Suprapubic skin (tissue), 4 donors: ENCODE measurements at regions not wholly inside any gene's neighbourhood (a gene's known extent, or its start where the extent isn't known, plus 50 kb on each side); places are given as distances from the start of the nearest gene placed in this dataset.

Experiments used
- DNase-seq, 2 donors: peaks; one replicate each; pipeline ENCODE4 v3.0.0-alpha.2; 2019; ENCODE audit warnings: low spot score in 2 of 2
- H3K27ac ChIP-seq: fragments of 200-600 bp; sonication (generic); one replicate; pipeline ENCODE4 v1.5.1; 2019
- H3K27me3 ChIP-seq: fragments of 200-600 bp; sonication (generic); one replicate; pipeline ENCODE4 v1.5.1; 2019
- H3K36me3 ChIP-seq: fragments of 200-600 bp; sonication (generic); one replicate; pipeline ENCODE4 v1.5.1; 2019
- H3K4me1 ChIP-seq: fragments of 200-600 bp; sonication (generic); one replicate; pipeline ENCODE4 v1.5.1; 2019
- H3K4me3 ChIP-seq: fragments of 200-600 bp; sonication (generic); one replicate; pipeline ENCODE4 v1.5.1; 2019; ENCODE audit warnings: mild to moderate bottlenecking
- H3K9me3 ChIP-seq: fragments of 200-600 bp; sonication (generic); one replicate; pipeline ENCODE4 v1.5.1; 2019
- EP300 ChIP-seq: sonication (generic); formaldehyde crosslinking; IDR thresholded peaks from one replicate; pipeline ENCODE4 v1.6.1; 2017; ENCODE audit warnings: antibody characterized with exemption
- POLR2A ChIP-seq, 2 donors: fragments of 450-650 bp; IDR thresholded peaks; one replicate each; pipeline ENCODE4 v1.6.1; 2017; ENCODE audit warnings: antibody characterized with exemption in 2 of 2, mild to moderate bottlenecking in 2 of 2, moderate library complexity in 2 of 2
- POLR2AphosphoS5 ChIP-seq, 3 donors: sonication (generic); formaldehyde crosslinking; IDR thresholded peaks; one replicate each; pipeline ENCODE4 v1.6.1; 2017; ENCODE audit warnings: antibody characterized with exemption in 3 of 3
- WGBS: methylation state at CpG from one replicate; pipeline ENCODE4 v1.1.5; 2018; 5-methylcytosine and 5-hydroxymethylcytosine counted together
- TF ChIP-seq, protein P1 (sequence below), 2 donors: fragments of 200-600 bp in 1 of 2; fragments of 450-650 bp in 1 of 2; sonication (generic) in 1 of 2; IDR thresholded peaks; one replicate each; pipeline ENCODE4 v1.5.1; 2016 to 2019; ENCODE audit warnings: antibody characterized with exemption in 2 of 2, mild to moderate bottlenecking in 1 of 2, moderate library complexity in 1 of 2

DNA sequence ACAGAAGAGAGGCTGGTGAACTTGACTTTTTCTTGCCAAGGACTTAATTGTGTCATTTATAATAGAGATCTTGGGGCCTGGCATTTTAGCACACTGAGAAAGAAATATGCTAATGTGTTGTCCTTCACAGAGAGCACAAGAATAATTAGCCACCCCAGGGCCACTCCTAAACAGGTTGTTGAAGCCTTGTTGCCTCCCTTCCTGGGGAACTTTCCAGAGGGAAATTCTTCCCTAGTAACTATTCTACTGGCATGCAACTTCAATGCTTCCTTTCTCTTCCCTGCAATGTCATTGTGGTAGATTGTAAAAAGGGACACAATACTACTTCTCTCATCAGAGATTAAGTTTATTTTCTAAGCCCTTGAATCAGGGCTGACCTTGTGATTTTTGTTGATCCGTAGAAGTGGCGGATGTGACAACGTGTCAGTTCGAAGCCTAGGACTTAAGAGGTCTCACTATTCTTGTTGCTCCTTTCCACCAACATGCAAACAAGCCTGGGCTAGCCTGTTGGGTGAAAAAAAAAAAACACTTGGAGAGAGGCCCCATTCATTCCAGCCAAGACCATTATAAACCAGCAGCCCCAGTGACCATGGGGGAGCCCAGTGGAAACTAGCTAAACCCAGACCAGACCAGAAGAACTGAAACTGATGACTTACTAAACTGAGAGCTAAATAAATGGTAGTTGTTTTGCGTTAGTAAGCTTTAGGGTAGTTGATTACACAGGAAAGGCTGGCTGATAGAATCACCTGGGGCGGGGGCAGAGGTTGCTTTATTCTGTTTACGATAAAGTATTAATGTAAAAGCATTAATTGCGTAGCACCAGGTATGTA, 287.2 kb downstream of the SHQ1 start:
- DNase-seq = no peak
- H3K4me1 ChIP-seq = no peaks in the 10 kb centered on the region
- H3K36me3 ChIP-seq = no peaks in the 10 kb centered on the region
- no peak overlapping the region for H3K27ac ChIP-seq
- H3K27me3 ChIP-seq = no peaks in the 10 kb centered on the region
- WGBS = 88% methylated on average over 8 of the region's 8 CpGs
- no peaks in the 10 kb centered on the region for H3K9me3 ChIP-seq
- TF ChIP-seq, protein P1, sequence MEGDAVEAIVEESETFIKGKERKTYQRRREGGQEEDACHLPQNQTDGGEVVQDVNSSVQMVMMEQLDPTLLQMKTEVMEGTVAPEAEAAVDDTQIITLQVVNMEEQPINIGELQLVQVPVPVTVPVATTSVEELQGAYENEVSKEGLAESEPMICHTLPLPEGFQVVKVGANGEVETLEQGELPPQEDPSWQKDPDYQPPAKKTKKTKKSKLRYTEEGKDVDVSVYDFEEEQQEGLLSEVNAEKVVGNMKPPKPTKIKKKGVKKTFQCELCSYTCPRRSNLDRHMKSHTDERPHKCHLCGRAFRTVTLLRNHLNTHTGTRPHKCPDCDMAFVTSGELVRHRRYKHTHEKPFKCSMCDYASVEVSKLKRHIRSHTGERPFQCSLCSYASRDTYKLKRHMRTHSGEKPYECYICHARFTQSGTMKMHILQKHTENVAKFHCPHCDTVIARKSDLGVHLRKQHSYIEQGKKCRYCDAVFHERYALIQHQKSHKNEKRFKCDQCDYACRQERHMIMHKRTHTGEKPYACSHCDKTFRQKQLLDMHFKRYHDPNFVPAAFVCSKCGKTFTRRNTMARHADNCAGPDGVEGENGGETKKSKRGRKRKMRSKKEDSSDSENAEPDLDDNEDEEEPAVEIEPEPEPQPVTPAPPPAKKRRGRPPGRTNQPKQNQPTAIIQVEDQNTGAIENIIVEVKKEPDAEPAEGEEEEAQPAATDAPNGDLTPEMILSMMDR (IDR thresholded peaks at IDR 0.05) = no peak
- TF ChIP-seq POLR2AphosphoS5 (IDR thresholded peaks at IDR 0.05) (no peak), EP300 (no peak), POLR2A (IDR thresholded peaks at IDR 0.05) (no peak)
- no peak overlapping the region for H3K4me3 ChIP-seq

DNA sequence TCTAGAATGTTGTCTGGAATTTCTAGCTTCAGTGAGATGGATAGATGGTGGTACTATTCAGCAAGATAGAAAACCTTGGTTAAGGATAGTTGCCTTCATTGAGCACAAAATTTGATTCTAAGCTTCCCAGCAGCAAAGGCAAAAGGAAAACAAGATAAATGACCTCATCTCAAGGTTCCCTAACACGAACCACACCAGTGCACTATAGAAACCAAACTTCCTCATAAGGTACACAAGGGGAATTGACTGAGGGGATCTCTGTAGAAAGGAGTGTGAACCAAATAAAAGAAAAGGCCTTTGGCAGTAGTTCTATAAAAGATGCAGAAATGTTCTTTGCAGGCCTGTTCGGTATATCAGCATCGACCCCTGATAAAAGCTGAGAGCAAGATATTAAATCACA, 288.9 kb downstream of the SHQ1 start:
- H3K27ac ChIP-seq = no peak overlapping the region
- no peak for DNase-seq
- H3K9me3 ChIP-seq = no peaks in the 10 kb centered on the region
- H3K4me1 ChIP-seq = no peaks in the 10 kb centered on the region
- H3K27me3 ChIP-seq = no peaks in the 10 kb centered on the region
- no peak for TF ChIP-seq POLR2A (IDR thresholded peaks at IDR 0.05)
- TF ChIP-seq EP300 = no peak
- TF ChIP-seq, protein P1 (IDR thresholded peaks at IDR 0.05) = no peak
- TF ChIP-seq POLR2AphosphoS5 (IDR thresholded peaks at IDR 0.05) = no peak
- no peak overlapping the region for H3K4me3 ChIP-seq
- WGBS = 80% methylated on average over 3 of the region's 3 CpGs
- no peaks in the 10 kb centered on the region for H3K36me3 ChIP-seq

DNA sequence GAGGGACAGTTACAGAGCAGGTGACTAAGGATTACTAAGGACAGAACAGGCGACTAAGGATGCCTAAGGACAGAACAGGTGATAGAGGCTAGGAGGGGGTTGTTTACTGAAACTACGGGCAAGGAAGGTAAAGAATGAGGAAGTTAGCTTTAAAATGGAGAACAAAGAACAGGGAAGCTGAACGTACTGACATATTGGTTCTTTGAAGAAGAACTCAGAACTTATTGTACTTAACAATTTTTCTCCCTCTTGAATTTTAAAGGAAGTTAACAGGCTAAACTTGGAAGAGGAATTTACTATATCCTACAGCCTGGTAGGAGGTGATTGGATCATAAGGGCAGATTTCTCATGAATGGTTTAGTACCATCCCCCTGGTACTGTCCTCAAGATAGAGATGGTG, 290.2 kb downstream of the SHQ1 start:
- no peak for DNase-seq
- H3K27me3 ChIP-seq = no peaks in the 10 kb centered on the region
- no peak overlapping the region for H3K4me3 ChIP-seq
- H3K36me3 ChIP-seq = no peaks in the 10 kb centered on the region
- 88% methylated on average over 3 of the region's 3 CpGs for WGBS
- no peaks in the 10 kb centered on the region for H3K9me3 ChIP-seq
- no peaks in the 10 kb centered on the region for H3K4me1 ChIP-seq
- TF ChIP-seq EP300 (no peak), POLR2AphosphoS5 (IDR thresholded peaks at IDR 0.05) (no peak), POLR2A (IDR thresholded peaks at IDR 0.05) (no peak)
- TF ChIP-seq, protein P1 (IDR thresholded peaks at IDR 0.05) = no peak
- H3K27ac ChIP-seq = no peak overlapping the region

DNA sequence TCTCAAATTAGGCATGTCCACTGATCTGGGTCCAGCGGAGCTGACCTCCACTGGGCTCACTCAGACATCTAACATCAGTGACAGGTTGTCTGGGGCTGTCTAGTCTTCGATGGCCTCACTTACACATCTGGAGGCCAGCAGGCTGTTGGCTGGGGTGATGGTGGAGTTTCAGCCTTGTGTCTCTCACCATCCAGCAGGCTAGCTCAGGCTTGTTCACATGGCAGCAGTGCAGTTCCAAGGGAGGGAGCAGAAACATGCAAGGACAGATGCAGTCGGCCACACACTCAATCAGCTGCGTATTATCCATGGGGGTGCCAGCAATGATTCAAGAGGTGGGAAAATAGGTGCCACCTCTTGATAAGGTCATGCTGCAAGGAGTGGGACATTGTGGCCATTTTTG, 292.5 kb downstream of the SHQ1 start:
- Histone ChIP-seq H3K27ac (no peak overlapping the region), H3K27me3 (no peaks in the 10 kb centered on the region), H3K9me3 (no peaks in the 10 kb centered on the region), H3K36me3 (no peaks in the 10 kb centered on the region), H3K4me1 (no peaks in the 10 kb centered on the region), H3K4me3 (no peak overlapping the region)
- DNase-seq = no peak
- TF ChIP-seq POLR2A (IDR thresholded peaks at IDR 0.05) = no peak
- no peak for TF ChIP-seq EP300
- TF ChIP-seq, protein P1 (IDR thresholded peaks at IDR 0.05) = no peak
- TF ChIP-seq POLR2AphosphoS5 (IDR thresholded peaks at IDR 0.05) = no peak
- WGBS = 50% methylated on average over 4 of the region's 4 CpGs

DNA sequence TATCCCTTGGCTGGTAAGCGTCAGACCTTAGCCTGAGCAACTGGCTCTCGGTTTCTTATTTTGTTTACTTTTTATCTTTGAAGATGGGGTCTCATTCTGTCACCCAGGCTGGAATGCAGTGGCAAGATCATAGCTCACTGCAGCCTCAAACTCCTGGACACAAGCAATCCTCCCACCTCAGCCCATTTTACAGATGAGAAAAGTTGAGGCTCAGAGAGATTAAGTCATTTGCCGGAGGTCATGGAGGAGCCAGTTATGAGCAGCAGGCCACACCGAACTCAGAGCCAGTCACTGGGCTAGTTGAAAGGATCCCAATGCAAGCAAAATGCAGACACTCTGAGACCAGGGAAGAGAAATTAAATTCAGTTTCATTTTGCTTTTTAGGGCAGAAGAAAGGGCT, 293.6 kb downstream of the SHQ1 start:
- Histone ChIP-seq H3K27me3 (no peaks in the 10 kb centered on the region), H3K27ac (no peak overlapping the region), H3K9me3 (no peaks in the 10 kb centered on the region), H3K4me1 (no peaks in the 10 kb centered on the region), H3K36me3 (no peaks in the 10 kb centered on the region), H3K4me3 (no peak overlapping the region)
- 95% methylated on average over 4 of the region's 4 CpGs for WGBS
- no peak for DNase-seq
- TF ChIP-seq, protein P1 (IDR thresholded peaks at IDR 0.05) = no peak
- TF ChIP-seq POLR2AphosphoS5 (IDR thresholded peaks at IDR 0.05) = no peak
- no peak for TF ChIP-seq EP300
- no peak for TF ChIP-seq POLR2A (IDR thresholded peaks at IDR 0.05)
